ENCODE measurements at regions not wholly inside any gene's neighbourhood (a gene's known extent, or its start where the extent isn't known, plus 50 kb on each side); places are given as distances from the start of the nearest gene placed in this dataset.

DNA sequence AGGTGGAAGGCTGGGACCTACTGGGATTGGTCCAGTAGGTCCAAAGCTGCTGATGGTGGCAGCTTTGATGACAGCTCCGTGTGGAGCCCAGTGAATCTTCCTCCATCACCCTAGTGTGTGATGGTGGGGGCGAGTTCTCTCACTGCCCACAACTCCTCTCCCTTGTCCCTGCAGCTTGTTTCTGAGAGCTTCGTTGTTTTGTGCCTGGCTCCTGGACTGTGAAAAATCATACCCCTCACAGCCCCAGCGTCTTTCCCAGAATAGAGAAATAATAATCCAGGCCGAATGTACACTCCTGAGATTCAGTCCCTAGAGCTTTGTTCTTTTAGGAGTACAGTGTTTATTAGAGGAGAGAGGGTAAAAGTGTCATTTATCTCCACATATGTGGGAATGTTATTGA is 372.2 kb downstream of the ENC1 start:
- no peak overlapping the region for H3K4me3 ChIP-seq
- no peaks in the 10 kb centered on the region for H3K79me2 ChIP-seq (ENCODE audit: low read depth)
- Mint-ChIP-seq H3K27me3 (ENCODE audit: insufficient read depth, low read depth) (peaks cover 4% of the 10 kb centered on the region), H3K9me3 (no peaks in the 10 kb centered on the region), H3K36me3 (no peaks in the 10 kb centered on the region), H3K4me1 (peaks cover 41% of the 10 kb centered on the region), H3K4me3 (no peak overlapping the region), H3K27ac (no peak overlapping the region)
- peaks cover 11% of the 10 kb centered on the region for H3K4me1 ChIP-seq
- no peak overlapping the region for H3K4me2 ChIP-seq
- TF ChIP-seq EZH2 (IDR thresholded peaks at IDR 0.05) (no peak), EZH2phosphoT487 (IDR thresholded peaks at IDR 0.05) (no peak), CTCF (IDR thresholded peaks at IDR 0.05) (no peak)
- H3K36me3 ChIP-seq: no peaks in the 10 kb centered on the region
- no peaks in the 10 kb centered on the region for H3K27me3 ChIP-seq
- no peaks in the 10 kb centered on the region for H3F3A ChIP-seq (ENCODE audit: low read depth)
- H3K9me3 ChIP-seq (ENCODE audit: low read depth): no peaks in the 10 kb centered on the region
- H3K27ac ChIP-seq: no peak overlapping the region
- no peak for DNase-seq (ENCODE audit: low spot score)
- no peak overlapping the region for H2AFZ ChIP-seq (replicated peaks)
- H4K20me1 ChIP-seq (ENCODE audit: low read depth): no peaks in the 10 kb centered on the region
- H3K9ac ChIP-seq: no peak overlapping the region

DNA sequence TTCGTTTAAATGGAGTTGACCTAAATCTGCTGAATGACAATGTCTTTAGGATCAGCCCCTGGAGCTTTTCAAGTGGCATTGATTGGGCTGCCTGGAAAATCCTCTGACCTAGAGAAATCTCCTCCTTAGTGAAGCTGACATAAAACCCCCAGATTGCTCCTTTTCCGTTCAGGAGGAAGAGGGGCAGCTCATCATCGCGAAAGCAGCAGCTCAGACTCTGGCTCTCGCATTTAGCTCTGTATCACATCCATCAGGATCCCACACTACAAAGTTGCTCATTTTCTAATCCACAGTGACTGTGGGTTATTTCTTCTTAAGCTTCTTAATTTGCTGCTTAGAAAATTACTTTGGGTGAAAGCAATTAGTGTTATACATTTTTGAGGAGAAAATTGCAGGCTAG is 373.7 kb downstream of the ENC1 start:
- H3K9me3 Mint-ChIP-seq: no peaks in the 10 kb centered on the region
- H3K4me3 Mint-ChIP-seq: no peak overlapping the region

DNA sequence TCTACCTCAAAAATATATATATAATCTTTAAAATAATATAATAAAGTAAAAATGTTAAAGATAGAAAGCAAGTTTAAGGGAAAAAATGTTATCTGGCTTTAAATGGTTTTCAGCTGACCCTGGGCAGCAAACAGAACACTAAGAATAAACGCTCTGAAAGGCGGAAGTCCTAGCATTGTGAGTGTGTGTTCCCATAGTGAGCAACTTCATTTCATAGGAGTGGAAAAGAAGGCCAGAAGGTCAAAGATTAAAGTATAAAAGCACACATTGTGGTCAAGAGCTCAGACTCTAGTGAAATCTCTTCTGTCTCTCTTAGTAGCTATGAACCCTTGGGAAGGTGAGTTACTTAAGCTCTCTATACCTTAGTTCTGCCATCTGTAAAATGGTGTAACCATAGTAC is 374.4 kb downstream of the ENC1 start:
- H3K9me3 ChIP-seq (ENCODE audit: low read depth): no peaks in the 10 kb centered on the region
- no peaks in the 10 kb centered on the region for H3K27me3 ChIP-seq
- H3K9me3 Mint-ChIP-seq: no peaks in the 10 kb centered on the region
- no peak overlapping the region for H2AFZ ChIP-seq (replicated peaks)
- no peak overlapping the region for H3K4me2 ChIP-seq
- DNase-seq (ENCODE audit: low spot score): no peak
- H3K4me1 Mint-ChIP-seq: peaks cover 38% of the 10 kb centered on the region
- no peak overlapping the region for H3K4me3 ChIP-seq
- peaks cover 4% of the 10 kb centered on the region for H3K27me3 Mint-ChIP-seq (ENCODE audit: insufficient read depth, low read depth)
- no peak for TF ChIP-seq CTCF (IDR thresholded peaks at IDR 0.05)
- no peak for TF ChIP-seq EZH2 (IDR thresholded peaks at IDR 0.05)
- no peak for TF ChIP-seq EZH2phosphoT487 (IDR thresholded peaks at IDR 0.05)
- peaks cover 15% of the 10 kb centered on the region for H3K4me1 ChIP-seq
- no peaks in the 10 kb centered on the region for H4K20me1 ChIP-seq (ENCODE audit: low read depth)
- no peak overlapping the region for H3K27ac Mint-ChIP-seq
- no peaks in the 10 kb centered on the region for H3K36me3 Mint-ChIP-seq
- no peak overlapping the region for H3K9ac ChIP-seq
- no peak overlapping the region for H3K4me3 Mint-ChIP-seq
- no peaks in the 10 kb centered on the region for H3F3A ChIP-seq (ENCODE audit: low read depth)
- no peaks in the 10 kb centered on the region for H3K36me3 ChIP-seq
- no peaks in the 10 kb centered on the region for H3K79me2 ChIP-seq (ENCODE audit: low read depth)
- H3K27ac ChIP-seq: no peak overlapping the region

More for the DNA sequence above, 373.7 kb downstream of the ENC1 start:
- Mint-ChIP-seq H3K36me3 (no peaks in the 10 kb centered on the region), H3K27ac (no peak overlapping the region), H3K4me1 (peaks cover 37% of the 10 kb centered on the region), H3K27me3 (ENCODE audit: insufficient read depth, low read depth) (peaks cover 4% of the 10 kb centered on the region)
- DNase-seq (ENCODE audit: low spot score): no peak
- H3K9me3 ChIP-seq (ENCODE audit: low read depth): no peaks in the 10 kb centered on the region
- peaks cover 11% of the 10 kb centered on the region for H3K4me1 ChIP-seq
- no peak overlapping the region for H2AFZ ChIP-seq (replicated peaks)
- H3K9ac ChIP-seq: no peak overlapping the region
- no peaks in the 10 kb centered on the region for H3K27me3 ChIP-seq
- no peaks in the 10 kb centered on the region for H3F3A ChIP-seq (ENCODE audit: low read depth)
- no peaks in the 10 kb centered on the region for H4K20me1 ChIP-seq (ENCODE audit: low read depth)
- peak overlapping the region; percentile 3 for H3K4me2 ChIP-seq
- H3K4me3 ChIP-seq: no peak overlapping the region
- TF ChIP-seq EZH2 (IDR thresholded peaks at IDR 0.05): no peak
- no peak for TF ChIP-seq EZH2phosphoT487 (IDR thresholded peaks at IDR 0.05)
- no peak for TF ChIP-seq CTCF (IDR thresholded peaks at IDR 0.05)
- no peak overlapping the region for H3K27ac ChIP-seq
- no peaks in the 10 kb centered on the region for H3K36me3 ChIP-seq
- H3K79me2 ChIP-seq (ENCODE audit: low read depth): no peaks in the 10 kb centered on the region
